ENCODE measurements at regions not wholly inside any gene's neighbourhood (a gene's known extent, or its start where the extent isn't known, plus 50 kb on each side); places are given as distances from the start of the nearest gene placed in this dataset.

GRCh38 chr13:74747186-74747955 is 613.2 kb upstream of the KLF12 start:
- TF ChIP-seq CTCF (IDR thresholded peaks at IDR 0.05) (no peak), POLR2A (IDR thresholded peaks at IDR 0.05) (no peak), POLR2AphosphoS5 (IDR thresholded peaks at IDR 0.05) (no peak)

Data from gastroesophageal sphincter (tissue), 3 donors.